CD4-positive, alpha-beta memory T cell (primary cell): ENCODE measurements at regions not wholly inside any gene's neighbourhood (a gene's known extent, or its start where the extent isn't known, plus 50 kb on each side); places are given as distances from the start of the nearest gene placed in this dataset.

ENCODE experiments used
- CTCF ChIA-PET: fragments of 350-600 bp; sonication (Branson Sonifier 250); formaldehyde crosslinking; loops from one replicate; lab custom pipeline; 2021; ENCODE audit warnings: inconsistent platforms; ENCODE audit not compliant: partially characterized antibody; lab: Charles Lee
- POLR2A ChIA-PET: fragments of 350-600 bp; sonication (Branson Sonifier 250); formaldehyde crosslinking; loops from one replicate; lab custom pipeline; 2021; ENCODE audit not compliant: partially characterized antibody; lab: Charles Lee
- DNase-seq, 5 donors: peaks; one replicate each; pipeline versions ENCODE4 v3.0.0 to v3.0.0-alpha.2; 2020 to 2022; ENCODE audit warnings: mixed read lengths in 1 of 5
- H3K27ac ChIP-seq: one replicate; pipeline ENCODE4 v1.7.0; 2013; ENCODE audit warnings: low read depth, low read length
- H3K27me3 ChIP-seq: 2 replicates; pipeline ENCODE4 v1.7.0; 2013; ENCODE audit warnings: mild to moderate bottlenecking, low read length, moderate library complexity; ENCODE audit not compliant: insufficient read depth
- H3K36me3 ChIP-seq: 2 replicates; pipeline ENCODE4 v1.7.0; 2013; ENCODE audit warnings: mild to moderate bottlenecking, low read length, moderate library complexity; ENCODE audit not compliant: insufficient read depth
- H3K4me1 ChIP-seq: 2 replicates; pipeline ENCODE4 v1.7.0; 2013; ENCODE audit warnings: mild to moderate bottlenecking, low read length, moderate library complexity; ENCODE audit not compliant: insufficient read depth
- H3K4me3 ChIP-seq, 2 donors: one replicate each; pipeline ENCODE4 v1.7.0; 2013; ENCODE audit warnings: low read length in 2 of 2, mild to moderate bottlenecking in 1 of 2
- H3K9me3 ChIP-seq, 2 donors: one replicate each; pipeline ENCODE4 v1.7.0; 2013; ENCODE audit warnings: low read length in 2 of 2, control low read depth in 1 of 2; ENCODE audit not compliant: control insufficient read depth in 1 of 2
- H3K27ac Mint-ChIP-seq, 7 donors: one replicate each; pipeline ENCODE4 v1.8.0; 2020 to 2021; ENCODE audit warnings: mixed read lengths in 7 of 7, mild to moderate bottlenecking in 6 of 7, inconsistent platforms in 3 of 7, moderate library complexity in 3 of 7
- H3K27me3 Mint-ChIP-seq, 2 donors: one replicate each; pipeline ENCODE4 v1.8.0; 2020 to 2021; ENCODE audit warnings: mixed read lengths in 2 of 2
- H3K36me3 Mint-ChIP-seq, 2 donors: one replicate each; pipeline ENCODE4 v1.8.0; 2020 to 2021; ENCODE audit warnings: mixed read lengths in 2 of 2, inconsistent platforms in 1 of 2, mild to moderate bottlenecking in 1 of 2
- H3K4me1 Mint-ChIP-seq, 4 donors: one replicate each; pipeline ENCODE4 v1.8.0; 2020 to 2021; ENCODE audit warnings: mixed read lengths in 4 of 4, mild to moderate bottlenecking in 1 of 4
- H3K4me3 Mint-ChIP-seq, 8 donors: one replicate each; pipeline ENCODE4 v1.8.0; 2020 to 2021; ENCODE audit warnings: mixed read lengths in 8 of 8, mild to moderate bottlenecking in 7 of 8, moderate library complexity in 6 of 8, inconsistent platforms in 3 of 8
- H3K9me3 Mint-ChIP-seq, 8 donors: one replicate each; pipeline ENCODE4 v1.8.0; 2020 to 2021; ENCODE audit warnings: mixed read lengths in 8 of 8, mild to moderate bottlenecking in 5 of 8, inconsistent platforms in 3 of 8, moderate library complexity in 1 of 8
- intact Hi-C: fragments of 100-400 bp; cut with micrococcal nuclease; formaldehyde crosslinking; loops from one replicate; pipeline ENCODE4 v1.15.1; 2023

GRCh38 chr2:126539101-126539500 is 116.9 kb upstream of the GYPC start:
- CTCF ChIA-PET: interaction anchor here (1.0 kb wide), 1 partner anchor 238 kb away, joined by 5 read pairs; no protein-coding TSS in a partner anchor
- no peaks in the 10 kb centered on the region for H3K4me1 ChIP-seq
- peaks cover 6% of the 10 kb centered on the region for H3K27me3 ChIP-seq

DNA sequence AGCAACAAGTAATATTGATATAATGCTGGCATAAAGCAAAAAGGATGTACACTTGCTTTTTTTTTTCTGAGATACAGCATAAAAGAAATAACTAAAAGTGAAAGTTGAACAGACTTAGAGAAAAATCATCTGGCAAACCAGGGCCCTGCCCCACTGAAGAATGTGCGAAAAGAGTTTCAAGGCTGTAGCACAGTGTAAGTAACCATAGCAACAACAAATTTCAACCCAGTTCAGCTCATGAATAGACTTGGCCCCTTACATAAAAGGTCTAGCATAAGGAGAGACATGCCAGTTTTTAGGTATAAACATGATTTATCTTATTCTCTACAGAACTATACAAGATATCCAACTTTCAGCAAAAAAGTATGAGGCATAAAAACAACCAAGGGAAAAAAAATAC is 113.7 kb upstream of the GYPC start:
- Histone ChIP-seq H3K4me1 (no peaks in the 10 kb centered on the region), H3K4me3 (no peak overlapping the region), H3K27me3 (no peaks in the 10 kb centered on the region), H3K27ac (no peak overlapping the region), H3K36me3 (no peaks in the 10 kb centered on the region), H3K9me3 (no peaks in the 10 kb centered on the region)
- Mint-ChIP-seq H3K4me3 (no peak overlapping the region), H3K9me3 (peaks cover 0 to 31% (median 20%) of the 10 kb centered on the region in 8 donors), H3K36me3 (peaks cover 4 to 7% of the 10 kb centered on the region in 2 donors), H3K4me1 (no peaks in the 10 kb centered on the region), H3K27me3 (peaks cover 5 to 6% of the 10 kb centered on the region in 2 donors), H3K27ac (no peak overlapping the region)
- no peak for DNase-seq
- POLR2A ChIA-PET: no interaction called here
- CTCF ChIA-PET: no interaction called here
- intact Hi-C loops: no loop called here

More at GRCh38 chr2:126539101-126539500, 116.9 kb upstream of the GYPC start:
- peaks cover 14 to 18% of the 10 kb centered on the region in 2 donors for H3K27me3 Mint-ChIP-seq
- no peak overlapping the region for H3K27ac ChIP-seq
- no peak overlapping the region for H3K4me3 ChIP-seq
- no peak for DNase-seq
- no peaks in the 10 kb centered on the region for H3K36me3 ChIP-seq
- no peaks in the 10 kb centered on the region for H3K9me3 ChIP-seq
- H3K4me3 Mint-ChIP-seq: no peak overlapping the region
- peaks cover 0 to 31% (median 20%) of the 10 kb centered on the region in 8 donors for H3K9me3 Mint-ChIP-seq
- no peaks in the 10 kb centered on the region for H3K4me1 Mint-ChIP-seq
- POLR2A ChIA-PET: no interaction called here
- intact Hi-C loops: no loop called here
- H3K27ac Mint-ChIP-seq: no peak overlapping the region
- H3K36me3 Mint-ChIP-seq: peaks cover 4 to 7% of the 10 kb centered on the region in 2 donors

- peaks cover 0 to 31% (median 20%) of the 10 kb centered on the region in 8 donors for H3K9me3 Mint-ChIP-seq
- peaks cover 5 to 7% of the 10 kb centered on the region in 2 donors for H3K27me3 Mint-ChIP-seq
- H3K27ac ChIP-seq: no peak overlapping the region
- ChIA-PET POLR2A (no interaction called here), CTCF (no interaction called here)
- H3K36me3 ChIP-seq: no peaks in the 10 kb centered on the region
- H3K27me3 ChIP-seq: no peaks in the 10 kb centered on the region
- no peaks in the 10 kb centered on the region for H3K9me3 ChIP-seq
- no peaks in the 10 kb centered on the region for H3K4me1 ChIP-seq
- no peaks in the 10 kb centered on the region for H3K4me1 Mint-ChIP-seq
- H3K27ac Mint-ChIP-seq: no peak overlapping the region
- no peak overlapping the region for H3K4me3 ChIP-seq
- peaks cover 4 to 7% of the 10 kb centered on the region in 2 donors for H3K36me3 Mint-ChIP-seq
- DNase-seq: no peak
- no peak overlapping the region for H3K4me3 Mint-ChIP-seq
- intact Hi-C loops: no loop called here
These were observed 112.9 kb upstream of the GYPC start for GRCh38 chr2:126543081-126543480.

DNA sequence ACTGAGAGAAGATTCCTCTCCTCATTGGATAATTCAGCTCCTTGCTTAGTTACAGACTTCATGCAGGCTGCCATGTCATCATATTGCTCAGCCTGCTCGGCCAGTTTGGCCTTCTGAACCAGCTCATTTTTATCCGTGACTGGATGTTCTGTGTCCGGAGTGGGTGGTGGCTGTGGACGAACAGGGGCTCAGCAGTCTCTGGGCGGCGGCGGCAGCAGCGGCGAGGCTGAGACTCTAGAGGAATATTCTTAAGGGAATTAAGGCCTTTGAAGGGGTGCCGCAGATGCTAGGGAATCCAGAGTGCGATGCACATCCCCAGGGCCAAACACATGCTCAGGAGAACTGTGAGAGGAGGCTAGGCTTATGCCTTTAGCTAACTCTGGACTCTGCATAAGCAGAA is 97.9 kb upstream of the GYPC start:
- CTCF ChIA-PET: no interaction called here
- intact Hi-C loops: no loop called here
- no peak overlapping the region for H3K4me3 ChIP-seq

GRCh38 chr2:126568734-126569133 is 87.2 kb upstream of the GYPC start:
- Histone ChIP-seq H3K4me1 (no peaks in the 10 kb centered on the region), H3K27ac (no peak overlapping the region), H3K9me3 (no peaks in the 10 kb centered on the region), H3K36me3 (no peaks in the 10 kb centered on the region), H3K4me3 (no peak overlapping the region), H3K27me3 (no peaks in the 10 kb centered on the region)
- H3K4me1 Mint-ChIP-seq: no peaks in the 10 kb centered on the region
- peaks cover 0 to 1% of the 10 kb centered on the region in 2 donors for H3K27me3 Mint-ChIP-seq
- POLR2A ChIA-PET: no interaction called here
- no peak for DNase-seq
- intact Hi-C loops: no loop called here
- CTCF ChIA-PET: no interaction called here
- no peak overlapping the region for H3K4me3 Mint-ChIP-seq
- peaks cover 0 to 3% (median 0%) of the 10 kb centered on the region in 8 donors for H3K9me3 Mint-ChIP-seq
- no peak overlapping the region for H3K27ac Mint-ChIP-seq
- no peaks in the 10 kb centered on the region for H3K36me3 Mint-ChIP-seq

More for the DNA sequence above, 97.9 kb upstream of the GYPC start:
- H3K4me3 Mint-ChIP-seq: no peak overlapping the region
- H3K4me1 Mint-ChIP-seq: no peaks in the 10 kb centered on the region
- no peaks in the 10 kb centered on the region for H3K36me3 Mint-ChIP-seq
- no peak for DNase-seq
- peaks cover 6 to 10% of the 10 kb centered on the region in 2 donors for H3K27me3 Mint-ChIP-seq
- Histone ChIP-seq H3K36me3 (no peaks in the 10 kb centered on the region), H3K27me3 (no peaks in the 10 kb centered on the region), H3K4me1 (no peaks in the 10 kb centered on the region), H3K27ac (no peak overlapping the region), H3K9me3 (no peaks in the 10 kb centered on the region)
- peak overlapping the region in 1 of 7 donors; percentile 32 for H3K27ac Mint-ChIP-seq
- H3K9me3 Mint-ChIP-seq: peaks cover 0 to 8% (median 4%) of the 10 kb centered on the region in 8 donors
- POLR2A ChIA-PET: no interaction called here

- H3K36me3 ChIP-seq: no peaks in the 10 kb centered on the region
- no peaks in the 10 kb centered on the region for H3K4me1 ChIP-seq
- H3K9me3 ChIP-seq: no peaks in the 10 kb centered on the region
- H3K9me3 Mint-ChIP-seq: no peaks in the 10 kb centered on the region
- no peaks in the 10 kb centered on the region for H3K27me3 ChIP-seq
- no peak overlapping the region for H3K4me3 ChIP-seq
- intact Hi-C loops: no loop called here
- no peaks in the 10 kb centered on the region for H3K36me3 Mint-ChIP-seq
- ChIA-PET POLR2A (no interaction called here), CTCF (no interaction called here)
- peaks cover 1 to 2% of the 10 kb centered on the region in 2 donors for H3K27me3 Mint-ChIP-seq
- H3K4me1 Mint-ChIP-seq: no peaks in the 10 kb centered on the region
- no peak for DNase-seq
- H3K4me3 Mint-ChIP-seq: no peak overlapping the region
- no peak overlapping the region for H3K27ac Mint-ChIP-seq
- no peak overlapping the region for H3K27ac ChIP-seq
These were observed 84.6 kb upstream of the GYPC start for GRCh38 chr2:126571403-126571802.

DNA sequence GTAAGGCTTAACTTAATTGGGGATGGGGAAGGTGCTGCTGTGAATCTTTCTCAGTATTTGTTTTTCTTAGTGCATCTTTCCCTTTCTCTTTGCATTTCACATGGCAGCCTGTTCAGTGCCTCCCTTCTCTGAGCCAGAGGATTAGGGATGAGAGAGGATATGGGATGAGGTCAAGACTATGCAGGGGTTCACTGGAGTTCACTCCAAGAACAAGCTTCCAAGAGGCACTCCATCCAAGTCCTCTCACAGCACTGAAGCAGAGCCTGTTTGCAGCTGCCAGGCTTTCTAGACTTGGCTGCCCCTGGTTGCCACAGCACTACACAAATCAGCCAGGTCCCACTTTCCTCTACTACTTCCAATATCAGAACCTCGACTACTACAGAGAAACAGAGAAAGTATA is 80.3 kb upstream of the GYPC start:
- peaks cover 5 to 6% of the 10 kb centered on the region in 2 donors for H3K27me3 Mint-ChIP-seq
- ChIA-PET CTCF (no interaction called here), POLR2A (no interaction called here)
- Histone ChIP-seq H3K27me3 (no peaks in the 10 kb centered on the region), H3K36me3 (no peaks in the 10 kb centered on the region), H3K27ac (no peak overlapping the region), H3K4me1 (no peaks in the 10 kb centered on the region), H3K4me3 (no peak overlapping the region), H3K9me3 (no peaks in the 10 kb centered on the region)
- H3K9me3 Mint-ChIP-seq: no peaks in the 10 kb centered on the region
- no peak overlapping the region for H3K4me3 Mint-ChIP-seq
- intact Hi-C loops: no loop called here
- H3K4me1 Mint-ChIP-seq: no peaks in the 10 kb centered on the region
- no peak overlapping the region for H3K27ac Mint-ChIP-seq
- DNase-seq: no peak
- no peaks in the 10 kb centered on the region for H3K36me3 Mint-ChIP-seq

- no peaks in the 10 kb centered on the region for H3K36me3 ChIP-seq
- H3K27me3 ChIP-seq: no peaks in the 10 kb centered on the region
- H3K4me1 Mint-ChIP-seq: no peaks in the 10 kb centered on the region
- no peaks in the 10 kb centered on the region for H3K36me3 Mint-ChIP-seq
- ChIA-PET CTCF (no interaction called here), POLR2A (no interaction called here)
- H3K27ac Mint-ChIP-seq: no peak overlapping the region
- no peak for DNase-seq
- no peak overlapping the region for H3K4me3 Mint-ChIP-seq
- intact Hi-C loops: no loop called here
- H3K4me1 ChIP-seq: no peaks in the 10 kb centered on the region
- no peak overlapping the region for H3K4me3 ChIP-seq
- H3K27me3 Mint-ChIP-seq: peaks cover 5 to 6% of the 10 kb centered on the region in 2 donors
- H3K27ac ChIP-seq: no peak overlapping the region
- H3K9me3 ChIP-seq: no peaks in the 10 kb centered on the region
- H3K9me3 Mint-ChIP-seq: no peaks in the 10 kb centered on the region
These were observed 76.1 kb upstream of the GYPC start for GRCh38 chr2:126579868-126580267.
